IPS-20b (cell line): ENCODE measurements at regions not wholly inside any gene's neighbourhood (a gene's known extent, or its start where the extent isn't known, plus 50 kb on each side); places are given as distances from the start of the nearest gene placed in this dataset.

Source experiments
- H3K27ac ChIP-seq: one replicate; pipeline ENCODE4 v1.5.1; 2013; ENCODE audit warnings: low read length
- H3K27me3 ChIP-seq: 2 replicates; pipeline ENCODE4 v1.6.1; 2013; ENCODE audit warnings: mild to moderate bottlenecking, low read length, inconsistent platforms; ENCODE audit not compliant: insufficient read depth
- H3K36me3 ChIP-seq: 2 replicates; pipeline ENCODE4 v1.6.1; 2013; ENCODE audit warnings: low read depth, mild to moderate bottlenecking, inconsistent platforms, low read length, moderate library complexity; ENCODE audit not compliant: insufficient read depth
- H3K4me1 ChIP-seq: 2 replicates; pipeline ENCODE4 v1.6.1; 2013; ENCODE audit warnings: mild to moderate bottlenecking, control low read depth, inconsistent platforms, low read length, moderate library complexity; ENCODE audit not compliant: insufficient read depth
- H3K4me3 ChIP-seq: 2 replicates; pipeline ENCODE4 v1.5.1; 2013; ENCODE audit warnings: mild to moderate bottlenecking, low read length, inconsistent platforms
- H3K9ac ChIP-seq: 2 replicates; pipeline ENCODE4 v1.6.1; 2013; ENCODE audit warnings: low read depth, mild to moderate bottlenecking, inconsistent platforms, low read length, moderate library complexity
- H3K9me3 ChIP-seq: 2 replicates; pipeline ENCODE4 v1.6.1; 2013; ENCODE audit warnings: mild to moderate bottlenecking, low read depth, low read length, inconsistent platforms; ENCODE audit not compliant: insufficient read depth

DNA sequence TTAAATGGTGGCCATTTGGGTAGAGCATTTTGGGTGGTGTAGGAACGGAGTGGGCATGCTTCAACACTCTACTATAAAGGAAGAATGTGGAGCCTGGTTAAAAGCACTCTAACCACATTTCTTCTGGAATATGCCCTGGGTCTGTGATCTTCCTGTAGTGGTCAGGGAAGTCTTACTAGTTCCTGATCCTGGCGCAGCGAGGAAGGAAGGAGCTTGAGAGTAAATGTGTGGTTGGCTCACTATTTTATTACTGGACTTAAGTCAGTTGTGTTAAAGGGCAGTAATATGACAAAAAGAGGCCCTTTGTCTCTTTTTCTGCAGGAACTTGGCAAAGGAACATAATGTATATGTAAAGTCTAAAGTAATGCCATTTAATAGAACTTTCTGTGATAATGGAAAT lies 197.6 kb upstream of the ZPLD1 start:
- peaks cover 13% of the 10 kb centered on the region; the same call in 1 of the 2 replicates for H3K4me1 ChIP-seq
- no peaks in the 10 kb centered on the region for H3K9me3 ChIP-seq
- no peak overlapping the region for H3K9ac ChIP-seq
- H3K27ac ChIP-seq = no peak overlapping the region
- H3K36me3 ChIP-seq = no peaks in the 10 kb centered on the region
- H3K4me3 ChIP-seq = no peak overlapping the region
- H3K27me3 ChIP-seq = no peaks in the 10 kb centered on the region

DNA sequence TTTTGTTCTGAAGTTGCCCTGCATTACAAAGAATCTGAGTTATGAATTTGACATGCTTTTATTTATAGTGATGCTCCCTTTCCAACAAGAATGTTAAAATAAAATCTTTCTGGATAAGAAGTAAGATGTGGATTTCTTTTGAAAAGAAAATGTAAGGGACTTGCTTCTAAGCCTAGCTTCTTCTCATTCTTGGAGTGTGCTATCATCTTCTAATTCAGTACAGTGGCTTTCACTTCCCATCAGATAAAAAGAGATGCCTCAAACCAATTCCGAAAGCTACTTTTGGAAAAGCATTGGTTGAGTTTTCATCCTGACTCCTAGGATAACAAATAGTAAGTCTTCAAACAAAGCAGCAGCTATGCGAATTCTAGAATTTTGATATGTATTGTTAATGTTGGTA lies 197.0 kb upstream of the ZPLD1 start:
- Histone ChIP-seq H3K9me3 (no peaks in the 10 kb centered on the region), H3K4me1 (peaks cover 13% of the 10 kb centered on the region; the same call in 1 of the 2 replicates), H3K36me3 (no peaks in the 10 kb centered on the region), H3K9ac (no peak overlapping the region), H3K4me3 (no peak overlapping the region), H3K27me3 (no peaks in the 10 kb centered on the region), H3K27ac (peak overlapping the region; percentile 20)

GRCh38 chr3:102238362-102238761 lies 196.5 kb upstream of the ZPLD1 start:
- Histone ChIP-seq H3K36me3 (no peaks in the 10 kb centered on the region), H3K27me3 (no peaks in the 10 kb centered on the region), H3K9me3 (no peaks in the 10 kb centered on the region), H3K27ac (peak overlapping the region; percentile 20), H3K4me1 (peaks cover 13% of the 10 kb centered on the region; the same call in 1 of the 2 replicates), H3K9ac (no peak overlapping the region), H3K4me3 (no peak overlapping the region)

DNA sequence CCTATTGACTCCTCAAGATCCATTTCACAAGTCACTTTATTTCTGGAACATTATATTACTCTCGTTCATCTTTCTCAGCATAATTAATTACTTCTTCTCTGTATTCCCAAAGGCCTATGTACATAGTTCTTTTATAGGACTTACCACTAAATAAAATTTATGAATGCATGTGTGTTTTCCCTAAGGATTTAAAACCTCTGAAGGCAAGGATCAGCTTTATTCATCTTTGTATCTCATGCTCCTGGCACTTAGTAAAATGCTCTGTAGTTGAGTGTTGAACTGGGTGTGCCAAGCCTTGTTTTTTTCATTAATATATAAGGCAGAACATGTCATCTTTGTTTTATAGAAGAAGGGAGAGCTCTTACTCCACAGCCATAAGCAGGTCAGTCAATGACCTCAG lies 194.1 kb upstream of the ZPLD1 start:
- Histone ChIP-seq H3K36me3 (no peaks in the 10 kb centered on the region), H3K4me3 (no peak overlapping the region), H3K4me1 (peaks cover 13% of the 10 kb centered on the region; the same call in 1 of the 2 replicates), H3K27ac (no peak overlapping the region), H3K9me3 (no peaks in the 10 kb centered on the region), H3K9ac (no peak overlapping the region), H3K27me3 (no peaks in the 10 kb centered on the region)

DNA sequence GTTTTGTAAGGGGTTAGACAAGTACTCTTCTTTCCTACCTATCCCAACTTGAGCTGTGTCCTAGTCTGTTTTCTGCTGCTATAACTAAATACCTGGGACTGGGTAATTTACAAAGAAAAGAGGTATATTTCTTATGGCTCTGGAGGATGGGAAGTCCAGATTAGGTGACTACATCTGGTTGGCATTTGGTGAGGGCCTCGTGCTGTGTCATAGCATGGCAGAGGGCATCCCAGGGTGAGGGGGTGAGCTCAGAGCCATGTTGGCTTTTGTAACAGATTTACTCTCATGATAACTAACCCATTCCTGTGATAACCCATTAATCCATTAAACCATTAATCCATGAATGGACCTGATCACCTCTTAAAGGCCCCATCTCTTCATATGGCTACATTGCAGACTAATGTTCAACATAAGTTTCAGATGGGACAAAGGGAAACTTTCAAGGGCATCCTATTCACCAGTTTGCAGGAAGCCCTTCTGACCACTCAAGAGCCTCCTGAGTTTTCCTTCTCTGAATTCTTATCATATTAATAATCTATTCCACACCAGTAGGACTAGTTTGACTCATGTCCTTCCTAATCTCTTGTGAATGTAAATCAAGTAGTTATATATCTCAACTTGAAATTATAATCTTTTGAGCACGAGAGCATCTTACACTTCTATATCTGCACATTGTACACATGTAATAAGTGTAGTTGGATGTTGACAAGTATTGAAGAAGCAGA lies 185.7 kb upstream of the ZPLD1 start:
- Histone ChIP-seq H3K9me3 (no peaks in the 10 kb centered on the region), H3K36me3 (no peaks in the 10 kb centered on the region), H3K4me3 (no peak overlapping the region), H3K27me3 (no peaks in the 10 kb centered on the region), H3K4me1 (no peaks in the 10 kb centered on the region), H3K9ac (no peak overlapping the region), H3K27ac (no peak overlapping the region)

DNA sequence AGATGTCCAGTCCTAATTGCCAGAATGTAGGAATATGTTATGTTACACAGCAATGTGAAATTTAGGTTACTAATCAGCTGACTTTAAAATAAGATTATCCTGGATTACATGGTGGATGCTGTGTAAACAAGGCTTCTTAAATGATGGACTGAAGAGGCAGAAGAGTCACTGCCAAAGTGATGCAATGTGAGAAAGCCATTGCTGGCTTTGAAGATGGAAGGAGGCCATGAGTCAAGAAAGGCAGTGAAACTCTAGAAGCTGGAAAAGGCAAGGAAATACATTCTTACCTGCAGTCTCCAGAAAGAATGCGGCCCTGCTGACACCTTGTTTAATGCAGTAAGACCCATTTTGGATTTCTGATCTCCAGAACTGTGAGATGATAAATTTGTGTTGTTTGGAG lies 179.1 kb upstream of the ZPLD1 start:
- no peak overlapping the region for H3K9ac ChIP-seq

DNA sequence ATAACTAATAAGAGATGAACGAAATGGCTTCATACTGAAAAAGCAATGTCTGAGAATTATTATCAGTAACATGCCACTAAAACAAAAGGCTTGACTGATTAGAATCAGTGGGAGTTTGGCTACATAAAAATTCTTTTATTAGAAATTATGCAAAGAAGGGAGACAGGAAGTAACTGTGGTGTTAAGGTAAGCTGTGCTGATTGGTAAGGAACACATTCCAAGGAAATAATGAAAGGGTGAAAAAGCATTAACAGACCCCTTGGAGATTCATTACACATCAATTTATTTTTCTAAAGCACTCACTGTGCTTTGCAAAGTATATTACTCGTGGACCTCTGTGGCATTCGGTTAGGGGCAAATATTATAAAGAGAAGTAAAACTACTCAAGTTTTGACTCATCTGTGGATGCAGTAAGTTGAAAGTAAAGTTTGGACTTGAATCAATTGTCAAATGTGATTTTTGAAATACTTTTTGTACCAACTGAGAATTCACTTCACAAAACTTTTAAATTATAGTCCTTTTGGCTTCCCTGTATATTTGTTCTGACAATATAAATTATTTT lies 176.1 kb upstream of the ZPLD1 start:
- no peak overlapping the region for H3K4me3 ChIP-seq
- no peaks in the 10 kb centered on the region; the same call in 1 of the 2 replicates for H3K4me1 ChIP-seq
- no peak overlapping the region for H3K27ac ChIP-seq
- no peaks in the 10 kb centered on the region for H3K27me3 ChIP-seq
- H3K9ac ChIP-seq = no peak overlapping the region
- H3K9me3 ChIP-seq = no peaks in the 10 kb centered on the region
- no peaks in the 10 kb centered on the region for H3K36me3 ChIP-seq

More for the DNA sequence above, 179.1 kb upstream of the ZPLD1 start:
- Histone ChIP-seq H3K4me1 (no peaks in the 10 kb centered on the region; the same call in 1 of the 2 replicates), H3K9me3 (no peaks in the 10 kb centered on the region), H3K4me3 (no peak overlapping the region), H3K27ac (no peak overlapping the region), H3K27me3 (no peaks in the 10 kb centered on the region), H3K36me3 (no peaks in the 10 kb centered on the region)

GRCh38 chr3:102259663-102260062 lies 175.2 kb upstream of the ZPLD1 start:
- H3K36me3 ChIP-seq = no peaks in the 10 kb centered on the region
- H3K9ac ChIP-seq = no peak overlapping the region
- no peak overlapping the region for H3K27ac ChIP-seq
- no peak overlapping the region for H3K4me3 ChIP-seq
- H3K9me3 ChIP-seq = no peaks in the 10 kb centered on the region
- no peaks in the 10 kb centered on the region; the same call in 1 of the 2 replicates for H3K4me1 ChIP-seq
- H3K27me3 ChIP-seq = no peaks in the 10 kb centered on the region

GRCh38 chr3:102265720-102266119 lies 169.1 kb upstream of the ZPLD1 start:
- Histone ChIP-seq H3K4me3 (no peak overlapping the region), H3K27ac (no peak overlapping the region), H3K9ac (no peak overlapping the region), H3K36me3 (no peaks in the 10 kb centered on the region), H3K4me1 (no peaks in the 10 kb centered on the region), H3K27me3 (no peaks in the 10 kb centered on the region), H3K9me3 (no peaks in the 10 kb centered on the region)

DNA sequence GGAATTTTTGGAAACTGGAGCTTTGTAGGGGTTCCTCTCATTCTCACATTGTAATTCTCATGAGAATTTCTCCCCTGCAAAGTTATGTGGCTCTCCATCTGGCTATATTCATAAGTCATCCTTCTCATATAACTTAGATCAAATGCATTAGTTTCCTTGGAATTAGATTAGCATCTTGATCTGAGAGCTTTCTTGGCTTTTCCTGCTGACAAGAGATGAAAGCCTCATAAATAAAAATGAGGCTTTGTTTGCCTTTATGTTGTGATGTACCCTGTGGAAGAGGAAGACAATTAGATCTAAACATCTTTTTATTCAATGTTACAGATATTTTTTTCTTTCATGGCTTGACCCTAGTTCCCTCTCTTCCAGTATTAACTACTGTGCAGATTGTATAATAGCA lies 165.4 kb upstream of the ZPLD1 start:
- Histone ChIP-seq H3K4me3 (no peak overlapping the region), H3K27me3 (no peaks in the 10 kb centered on the region), H3K27ac (no peak overlapping the region), H3K9ac (no peak overlapping the region), H3K4me1 (no peaks in the 10 kb centered on the region), H3K36me3 (no peaks in the 10 kb centered on the region), H3K9me3 (no peaks in the 10 kb centered on the region)

GRCh38 chr3:102290241-102290640 lies 144.6 kb upstream of the ZPLD1 start:
- Histone ChIP-seq H3K9me3 (peaks cover 8% of the 10 kb centered on the region), H3K27me3 (no peaks in the 10 kb centered on the region), H3K4me1 (no peaks in the 10 kb centered on the region; the same call in 1 of the 2 replicates), H3K27ac (no peak overlapping the region), H3K36me3 (no peaks in the 10 kb centered on the region), H3K9ac (no peak overlapping the region), H3K4me3 (no peak overlapping the region)

DNA sequence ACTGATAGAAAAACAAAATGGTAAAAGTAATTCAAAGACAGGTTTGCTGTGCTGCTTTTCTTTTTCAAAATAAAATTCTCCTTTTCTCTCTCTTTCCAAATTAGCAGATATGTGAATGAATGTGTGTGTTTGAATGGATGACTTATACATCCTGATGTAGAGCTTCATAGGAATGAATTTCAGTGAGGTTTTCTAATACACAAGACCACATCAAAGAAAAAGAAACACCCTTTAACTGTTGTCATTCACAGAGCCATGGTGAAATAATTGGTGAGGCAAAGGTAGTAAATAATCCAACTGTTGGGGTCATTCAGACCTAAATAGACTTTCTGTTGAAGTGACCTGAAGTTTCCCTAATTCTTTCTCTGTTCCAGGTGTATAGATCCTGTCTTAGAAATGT lies 139.1 kb upstream of the ZPLD1 start:
- no peaks in the 10 kb centered on the region for H3K36me3 ChIP-seq
- H3K27me3 ChIP-seq = no peaks in the 10 kb centered on the region
- H3K4me1 ChIP-seq = no peaks in the 10 kb centered on the region; the same call in 1 of the 2 replicates
- no peak overlapping the region for H3K9ac ChIP-seq
- H3K9me3 ChIP-seq = no peaks in the 10 kb centered on the region; the same call in 1 of the 2 replicates
- no peak overlapping the region for H3K4me3 ChIP-seq
- no peak overlapping the region for H3K27ac ChIP-seq
